ENCODE measurements at regions not wholly inside any gene's neighbourhood (a gene's known extent, or its start where the extent isn't known, plus 50 kb on each side); places are given as distances from the start of the nearest gene placed in this dataset.

- TF ChIP-seq EZH2 (IDR thresholded peaks at IDR 0.05) (no peak), POLR2AphosphoS5 (IDR thresholded peaks at IDR 0.05; ENCODE audit: borderline replicate concordance, low read depth, low read length) (no peak)
These were observed 121.3 kb downstream of the MTX2 start for GRCh38 chr2:176390276-176391147.
